ENCODE measurements at regions not wholly inside any gene's neighbourhood (a gene's known extent, or its start where the extent isn't known, plus 50 kb on each side); places are given as distances from the start of the nearest gene placed in this dataset.
"Not testable (repeated sequence)": the region's sequence is repeated elsewhere in the genome, so short reads cannot be mapped to it uniquely, and the experiment has no call there.

DNA sequence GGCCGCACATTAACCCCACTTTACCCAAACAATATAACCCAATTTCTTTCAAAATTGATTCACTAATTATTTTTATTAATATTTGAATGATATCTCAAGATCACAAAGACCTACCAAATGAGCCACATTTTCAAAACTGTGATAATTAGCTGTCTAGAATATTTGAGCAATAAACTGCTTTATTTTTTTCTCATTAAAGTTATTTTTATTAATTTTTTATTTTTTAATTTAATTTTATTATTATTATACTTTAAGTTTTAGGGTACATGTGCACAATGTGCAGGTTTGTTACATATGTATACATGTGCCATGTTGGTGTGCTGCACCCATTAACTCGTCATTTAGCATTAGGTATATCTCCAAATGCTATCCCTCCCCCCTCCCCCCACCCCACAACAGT is 489.8 kb upstream of the TECRL start:
- H3K23me2 ChIP-seq (ENCODE audit: low read depth, low read length); H3K18ac ChIP-seq (ENCODE audit: extremely low read depth, low read length); H2BK12ac ChIP-seq (ENCODE audit: low read depth, low read length); H3K4me2 ChIP-seq (ENCODE audit: insufficient read depth in 1 of 2, low read depth in 2 of 2, low read length in 2 of 2); H4K5ac ChIP-seq (ENCODE audit: insufficient read length, low read depth, low read length); H3K23ac ChIP-seq (ENCODE audit: insufficient read length); H3K79me1 ChIP-seq (ENCODE audit: low read depth, low read length); H2BK5ac ChIP-seq (ENCODE audit: low read depth, low read length); H3K79me2 ChIP-seq (ENCODE audit: control insufficient read depth in 1 of 2, insufficient read depth in 2 of 2, low read length in 2 of 2); H3K56ac ChIP-seq (replicated peaks; ENCODE audit: insufficient read length, low read depth, low read length); FAIRE-seq; H2BK15ac ChIP-seq (ENCODE audit: low read length); H3K27me3 ChIP-seq (replicated peaks in 1 of 4; ENCODE audit: control insufficient read depth in 3 of 4, extremely low read depth in 1 of 4, insufficient read depth in 3 of 4, low read length in 3 of 4); H2AK5ac ChIP-seq (ENCODE audit: low read depth, low read length); H3K14ac ChIP-seq (ENCODE audit: insufficient read length); H4K8ac ChIP-seq (ENCODE audit: extremely low read depth, insufficient read depth, low read length); H4K91ac ChIP-seq (replicated peaks; ENCODE audit: insufficient read length, low read length); H3K9ac ChIP-seq (replicated peaks in 1 of 4; ENCODE audit: extremely low read depth in 1 of 4, low read depth in 3 of 4, low read length in 3 of 4); H3K36me3 ChIP-seq (ENCODE audit: control insufficient read depth in 2 of 4, insufficient read depth in 4 of 4, low read length in 3 of 4); H3K27ac ChIP-seq (ENCODE audit: low read depth, low read length); H2AFZ ChIP-seq (ENCODE audit: low read length); POLR2A ChIA-PET (ENCODE audit: partially characterized antibody); H3K9me3 ChIP-seq (ENCODE audit: insufficient read depth in 2 of 2, low read depth in 1 of 2, low read length in 1 of 2); H4K20me1 ChIP-seq (replicated peaks in 1 of 2; ENCODE audit: control insufficient read depth in 1 of 2, insufficient read depth in 2 of 2, low read length in 2 of 2); H2BK20ac ChIP-seq (ENCODE audit: low read length); H3K4ac ChIP-seq (replicated peaks; ENCODE audit: insufficient read length, low read depth, low read length); DNase-seq (ENCODE audit: low read depth in 1 of 2, low spot score in 2 of 2); H2BK120ac ChIP-seq (replicated peaks; ENCODE audit: low read depth, low read length); H3K4me3 ChIP-seq (ENCODE audit: extremely low read depth in 1 of 4, insufficient read depth in 2 of 4, low read depth in 3 of 4, low read length in 4 of 4); H3K4me1 ChIP-seq (replicated peaks in 1 of 4; ENCODE audit: control insufficient read depth in 3 of 4, insufficient read depth in 4 of 4, low read length in 3 of 4): not testable (repeated sequence)
- CTCF ChIA-PET (ENCODE audit: partially characterized antibody): interaction anchor here (0.8 kb wide), 1 partner anchor 81 kb away, joined by 4 read pairs; no protein-coding TSS in a partner anchor
- 96% methylated on average over 1 of the region's 2 CpGs; no CpG with 5 or more reads in 1 of the 2 experiments for WGBS, 2 experiments (ENCODE audit: extremely low coverage in 1 of 2, insufficient coverage in 1 of 2, insufficient read length in 1 of 2, insufficient replicate concordance in 2 of 2, low coverage in 1 of 2, low lambda C conversion rate in 2 of 2, missing lambda C conversion rate in 1 of 2)
